GM23338 (cell line): ENCODE measurements at regions not wholly inside any gene's neighbourhood (a gene's known extent, or its start where the extent isn't known, plus 50 kb on each side); places are given as distances from the start of the nearest gene placed in this dataset.

Experiments used
- ATAC-seq: fragments of 200-7000 bp; cut with Tn5 transposase; 3 replicates; pipeline ENCODE4 v1.9.1; 2020
- DNase-seq: peaks from one replicate; pipeline ENCODE4 v3.0.0-alpha.2; 2015; ENCODE audit warnings: low spot score
- H2AFZ ChIP-seq: fragments of 200-600 bp; sonication (generic); 2 replicates; pipeline ENCODE4 v1.8.0; 2016; ENCODE audit warnings: antibody characterized with exemption, mild to moderate bottlenecking, moderate library complexity
- H3F3A ChIP-seq: fragments of 200-600 bp; sonication (generic); replicated peaks from 2 replicates; pipeline ENCODE4 v1.8.0; 2017; ENCODE audit warnings: antibody characterized with exemption, mixed run types, low read depth
- H3K27ac ChIP-seq: fragments of 200-600 bp; sonication (generic); 2 replicates; pipeline ENCODE4 v1.6.1; 2016; ENCODE audit warnings: low read depth
- H3K27me3 ChIP-seq: fragments of 200-600 bp; sonication (generic); 2 replicates; pipeline ENCODE4 v1.8.0; 2016; ENCODE audit warnings: mild to moderate bottlenecking, mixed run types, moderate library complexity; ENCODE audit not compliant: insufficient read depth
- H3K36me3 ChIP-seq: fragments of 200-600 bp; sonication (generic); 2 replicates; pipeline ENCODE4 v1.8.0; 2016; ENCODE audit warnings: mild to moderate bottlenecking; ENCODE audit not compliant: insufficient read depth
- H3K4me1 ChIP-seq: fragments of 200-600 bp; sonication (generic); 2 replicates; pipeline ENCODE4 v1.8.0; 2016; ENCODE audit warnings: mild to moderate bottlenecking, moderate library complexity; ENCODE audit not compliant: insufficient read depth
- H3K4me2 ChIP-seq: fragments of 200-600 bp; sonication (generic); 2 replicates; pipeline ENCODE4 v1.7.1; 2017; ENCODE audit warnings: mixed run types
- H3K4me3 ChIP-seq: fragments of 200-600 bp; sonication (generic); 2 replicates; pipeline ENCODE4 v1.6.1; 2016; ENCODE audit warnings: mixed run types
- H3K79me2 ChIP-seq: fragments of 200-600 bp; sonication (generic); replicated peaks from 2 replicates; pipeline ENCODE4 v1.8.0; 2017; ENCODE audit warnings: mild to moderate bottlenecking; ENCODE audit not compliant: insufficient read depth
- H3K9me2 ChIP-seq: fragments of 200-600 bp; sonication (generic); 2 replicates; pipeline ENCODE4 v1.8.0; 2017; ENCODE audit not compliant: insufficient read depth
- H4K20me1 ChIP-seq: fragments of 200-600 bp; sonication (generic); replicated peaks from 2 replicates; pipeline ENCODE4 v1.8.0; 2017; ENCODE audit warnings: mild to moderate bottlenecking; ENCODE audit not compliant: insufficient read depth
- H3K27ac Mint-ChIP-seq: 2 replicates; pipeline ENCODE4 v1.8.0; 2020; ENCODE audit warnings: inconsistent platforms, mild to moderate bottlenecking, moderate library complexity, mixed read lengths
- H3K27me3 Mint-ChIP-seq: 3 replicates; pipeline ENCODE4 v1.8.0; 2022; ENCODE audit warnings: low read depth, mild to moderate bottlenecking, moderate library complexity, mixed read lengths, inconsistent platforms; ENCODE audit not compliant: insufficient read depth, poor library complexity
- H3K36me3 Mint-ChIP-seq: 3 replicates; pipeline ENCODE4 v1.8.0; 2021; ENCODE audit warnings: low read depth, mild to moderate bottlenecking, inconsistent platforms, moderate library complexity, mixed read lengths
- H3K4me1 Mint-ChIP-seq: 3 replicates; pipeline ENCODE4 v1.8.0; 2020; ENCODE audit warnings: mild to moderate bottlenecking, inconsistent platforms, mixed read lengths
- H3K4me3 Mint-ChIP-seq: 3 replicates; pipeline ENCODE4 v1.8.0; 2021; ENCODE audit warnings: moderate library complexity, mild to moderate bottlenecking, inconsistent platforms, mixed read lengths
- H3K9me3 Mint-ChIP-seq: 3 replicates; pipeline ENCODE4 v1.8.0; 2020; ENCODE audit warnings: moderate library complexity, mild to moderate bottlenecking, inconsistent platforms, mixed read lengths
- CREB1 ChIP-seq: fragments of 250-450 bp; sonication (Bioruptor Pico); IDR thresholded peaks from 2 replicates; pipeline ENCODE4 v1.5.0; 2020; ENCODE audit warnings: low read depth, mild to moderate bottlenecking, moderate library complexity
- EZH2 ChIP-seq: fragments of 200-600 bp; sonication (generic); IDR thresholded peaks from one replicate; pipeline ENCODE4 v1.8.0; 2017; ENCODE audit warnings: antibody characterized with exemption, mild to moderate bottlenecking, low read depth; ENCODE audit not compliant: unreplicated experiment
- EZH2phosphoT487 ChIP-seq: fragments of 200-600 bp; sonication (generic); IDR thresholded peaks from one replicate; pipeline ENCODE4 v1.8.1; 2018; ENCODE audit warnings: antibody characterized with exemption; ENCODE audit not compliant: unreplicated experiment
- JUNB ChIP-seq: IDR thresholded peaks from one replicate; pipeline ENCODE4 v1.6.1; 2016; ENCODE audit warnings: antibody characterized with exemption; ENCODE audit not compliant: unreplicated experiment
- POLR2AphosphoS5 ChIP-seq: IDR thresholded peaks from 2 replicates; pipeline ENCODE4 v1.6.1; 2016; ENCODE audit warnings: antibody characterized with exemption, low read depth
- STAT1 ChIP-seq: IDR thresholded peaks from one replicate; pipeline ENCODE4 v1.6.1; 2016; ENCODE audit warnings: antibody characterized with exemption; ENCODE audit not compliant: unreplicated experiment
- ZNF114 ChIP-seq: fragments of 250-450 bp; sonication (Bioruptor Pico); IDR thresholded peaks from 2 replicates; pipeline ENCODE4 v1.5.0; 2020; ENCODE audit warnings: mild to moderate bottlenecking, moderate library complexity
- ZNF331 ChIP-seq: fragments of 250-450 bp; sonication (Bioruptor Pico); IDR thresholded peaks from 2 replicates; pipeline ENCODE4 v1.5.0; 2020; ENCODE audit warnings: low read depth, mild to moderate bottlenecking, moderate library complexity
- TF ChIP-seq, protein P1 (sequence below), 2 experiments: fragments of 200-600 bp in 1 of 2; sonication (generic) in 1 of 2; conservative IDR thresholded peaks; 2 replicates each; pipeline versions ENCODE4 v1.5.1 to v1.6.1; 2016 to 2017; ENCODE audit warnings: antibody characterized with exemption in 2 of 2, low read depth in 2 of 2, mild to moderate bottlenecking in 2 of 2, moderate library complexity in 1 of 2
- TF ChIP-seq, protein P2 (sequence below): fragments of 250-450 bp; sonication (Bioruptor Pico); IDR thresholded peaks from 2 replicates; pipeline ENCODE4 v1.5.0; 2020; ENCODE audit warnings: mild to moderate bottlenecking, moderate library complexity
- TF ChIP-seq, protein P3 (sequence below): IDR thresholded peaks from 2 replicates; pipeline ENCODE4 v1.6.1; 2016; ENCODE audit warnings: antibody characterized with exemption
- TF ChIP-seq, protein P4 (sequence below): IDR thresholded peaks from one replicate; pipeline ENCODE4 v1.6.1; 2018; ENCODE audit warnings: antibody characterized with exemption; ENCODE audit not compliant: unreplicated experiment

DNA sequence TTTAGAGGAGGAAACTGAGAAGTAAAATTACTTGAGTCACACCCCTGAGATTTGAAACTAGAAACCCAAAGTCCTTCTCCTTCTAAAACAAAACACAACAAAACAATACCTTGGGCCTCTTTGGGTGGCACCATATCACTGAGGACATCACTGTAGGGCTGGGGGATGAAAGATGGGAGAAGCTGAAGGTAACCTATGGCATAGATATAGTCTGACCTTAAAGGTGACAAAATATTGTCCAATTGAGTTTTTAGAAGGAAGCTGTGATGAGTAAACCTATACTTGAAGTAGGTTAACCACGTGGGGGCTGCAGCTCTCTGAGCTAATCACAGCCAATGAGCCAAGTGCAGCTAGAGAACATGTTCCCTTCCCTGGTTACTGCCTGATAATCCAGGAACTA is 167.4 kb upstream of the CD180 start:
- Mint-ChIP-seq H3K27me3 (peaks cover 6% of the 10 kb centered on the region), H3K27ac (no peak overlapping the region), H3K9me3 (no peaks in the 10 kb centered on the region; the same call in 2 of the 3 replicates), H3K4me3 (no peak overlapping the region), H3K36me3 (no peaks in the 10 kb centered on the region), H3K4me1 (peaks cover 4% of the 10 kb centered on the region; the same call in 2 of the 3 replicates)
- H3K4me3 ChIP-seq, result no peak overlapping the region
- no peaks in the 10 kb centered on the region for H3K79me2 ChIP-seq
- H3K4me1 ChIP-seq, result no peaks in the 10 kb centered on the region
- no peaks in the 10 kb centered on the region for H4K20me1 ChIP-seq
- TF ChIP-seq ZNF331 (CRISPR knock-in tag) (no peak), EZH2 (no peak), POLR2AphosphoS5 (no peak), ZNF114 (no peak), EZH2phosphoT487 (no peak), JUNB (no peak), STAT1 (no peak), CREB1 (CRISPR knock-in tag) (no peak)
- TF ChIP-seq, protein P1, sequence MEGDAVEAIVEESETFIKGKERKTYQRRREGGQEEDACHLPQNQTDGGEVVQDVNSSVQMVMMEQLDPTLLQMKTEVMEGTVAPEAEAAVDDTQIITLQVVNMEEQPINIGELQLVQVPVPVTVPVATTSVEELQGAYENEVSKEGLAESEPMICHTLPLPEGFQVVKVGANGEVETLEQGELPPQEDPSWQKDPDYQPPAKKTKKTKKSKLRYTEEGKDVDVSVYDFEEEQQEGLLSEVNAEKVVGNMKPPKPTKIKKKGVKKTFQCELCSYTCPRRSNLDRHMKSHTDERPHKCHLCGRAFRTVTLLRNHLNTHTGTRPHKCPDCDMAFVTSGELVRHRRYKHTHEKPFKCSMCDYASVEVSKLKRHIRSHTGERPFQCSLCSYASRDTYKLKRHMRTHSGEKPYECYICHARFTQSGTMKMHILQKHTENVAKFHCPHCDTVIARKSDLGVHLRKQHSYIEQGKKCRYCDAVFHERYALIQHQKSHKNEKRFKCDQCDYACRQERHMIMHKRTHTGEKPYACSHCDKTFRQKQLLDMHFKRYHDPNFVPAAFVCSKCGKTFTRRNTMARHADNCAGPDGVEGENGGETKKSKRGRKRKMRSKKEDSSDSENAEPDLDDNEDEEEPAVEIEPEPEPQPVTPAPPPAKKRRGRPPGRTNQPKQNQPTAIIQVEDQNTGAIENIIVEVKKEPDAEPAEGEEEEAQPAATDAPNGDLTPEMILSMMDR (conservative IDR thresholded peaks at IDR 0.05; ENCODE audit: low read depth in 2 of 2), result no peak
- TF ChIP-seq, protein P2, sequence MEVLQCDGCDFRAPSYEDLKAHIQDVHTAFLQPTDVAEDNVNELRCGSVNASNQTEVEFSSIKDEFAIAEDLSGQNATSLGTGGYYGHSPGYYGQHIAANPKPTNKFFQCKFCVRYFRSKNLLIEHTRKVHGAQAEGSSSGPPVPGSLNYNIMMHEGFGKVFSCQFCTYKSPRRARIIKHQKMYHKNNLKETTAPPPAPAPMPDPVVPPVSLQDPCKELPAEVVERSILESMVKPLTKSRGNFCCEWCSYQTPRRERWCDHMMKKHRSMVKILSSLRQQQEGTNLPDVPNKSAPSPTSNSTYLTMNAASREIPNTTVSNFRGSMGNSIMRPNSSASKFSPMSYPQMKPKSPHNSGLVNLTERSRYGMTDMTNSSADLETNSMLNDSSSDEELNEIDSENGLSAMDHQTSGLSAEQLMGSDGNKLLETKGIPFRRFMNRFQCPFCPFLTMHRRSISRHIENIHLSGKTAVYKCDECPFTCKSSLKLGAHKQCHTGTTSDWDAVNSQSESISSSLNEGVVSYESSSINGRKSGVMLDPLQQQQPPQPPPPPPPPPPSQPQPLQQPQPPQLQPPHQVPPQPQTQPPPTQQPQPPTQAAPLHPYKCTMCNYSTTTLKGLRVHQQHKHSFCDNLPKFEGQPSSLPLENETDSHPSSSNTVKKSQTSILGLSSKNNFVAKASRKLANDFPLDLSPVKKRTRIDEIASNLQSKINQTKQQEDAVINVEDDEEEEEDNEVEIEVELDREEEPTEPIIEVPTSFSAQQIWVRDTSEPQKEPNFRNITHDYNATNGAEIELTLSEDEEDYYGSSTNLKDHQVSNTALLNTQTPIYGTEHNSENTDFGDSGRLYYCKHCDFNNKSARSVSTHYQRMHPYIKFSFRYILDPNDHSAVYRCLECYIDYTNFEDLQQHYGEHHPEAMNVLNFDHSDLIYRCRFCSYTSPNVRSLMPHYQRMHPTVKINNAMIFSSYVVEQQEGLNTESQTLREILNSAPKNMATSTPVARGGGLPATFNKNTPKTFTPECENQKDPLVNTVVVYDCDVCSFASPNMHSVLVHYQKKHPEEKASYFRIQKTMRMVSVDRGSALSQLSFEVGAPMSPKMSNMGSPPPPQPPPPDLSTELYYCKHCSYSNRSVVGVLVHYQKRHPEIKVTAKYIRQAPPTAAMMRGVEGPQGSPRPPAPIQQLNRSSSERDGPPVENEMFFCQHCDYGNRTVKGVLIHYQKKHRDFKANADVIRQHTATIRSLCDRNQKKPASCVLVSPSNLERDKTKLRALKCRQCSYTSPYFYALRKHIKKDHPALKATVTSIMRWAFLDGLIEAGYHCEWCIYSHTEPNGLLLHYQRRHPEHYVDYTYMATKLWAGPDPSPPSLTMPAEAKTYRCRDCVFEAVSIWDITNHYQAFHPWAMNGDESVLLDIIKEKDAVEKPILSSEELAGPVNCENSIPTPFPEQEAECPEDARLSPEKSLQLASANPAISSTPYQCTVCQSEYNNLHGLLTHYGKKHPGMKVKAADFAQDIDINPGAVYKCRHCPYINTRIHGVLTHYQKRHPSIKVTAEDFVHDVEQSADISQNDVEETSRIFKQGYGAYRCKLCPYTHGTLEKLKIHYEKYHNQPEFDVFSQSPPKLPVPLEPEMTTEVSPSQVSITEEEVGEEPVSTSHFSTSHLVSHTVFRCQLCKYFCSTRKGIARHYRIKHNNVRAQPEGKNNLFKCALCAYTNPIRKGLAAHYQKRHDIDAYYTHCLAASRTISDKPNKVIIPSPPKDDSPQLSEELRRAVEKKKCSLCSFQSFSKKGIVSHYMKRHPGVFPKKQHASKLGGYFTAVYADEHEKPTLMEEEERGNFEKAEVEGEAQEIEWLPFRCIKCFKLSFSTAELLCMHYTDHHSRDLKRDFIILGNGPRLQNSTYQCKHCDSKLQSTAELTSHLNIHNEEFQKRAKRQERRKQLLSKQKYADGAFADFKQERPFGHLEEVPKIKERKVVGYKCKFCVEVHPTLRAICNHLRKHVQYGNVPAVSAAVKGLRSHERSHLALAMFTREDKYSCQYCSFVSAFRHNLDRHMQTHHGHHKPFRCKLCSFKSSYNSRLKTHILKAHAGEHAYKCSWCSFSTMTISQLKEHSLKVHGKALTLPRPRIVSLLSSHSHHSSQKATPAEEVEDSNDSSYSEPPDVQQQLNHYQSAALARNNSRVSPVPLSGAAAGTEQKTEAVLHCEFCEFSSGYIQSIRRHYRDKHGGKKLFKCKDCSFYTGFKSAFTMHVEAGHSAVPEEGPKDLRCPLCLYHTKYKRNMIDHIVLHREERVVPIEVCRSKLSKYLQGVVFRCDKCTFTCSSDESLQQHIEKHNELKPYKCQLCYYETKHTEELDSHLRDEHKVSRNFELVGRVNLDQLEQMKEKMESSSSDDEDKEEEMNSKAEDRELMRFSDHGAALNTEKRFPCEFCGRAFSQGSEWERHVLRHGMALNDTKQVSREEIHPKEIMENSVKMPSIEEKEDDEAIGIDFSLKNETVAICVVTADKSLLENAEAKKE, result no peak
- TF ChIP-seq, protein P3, sequence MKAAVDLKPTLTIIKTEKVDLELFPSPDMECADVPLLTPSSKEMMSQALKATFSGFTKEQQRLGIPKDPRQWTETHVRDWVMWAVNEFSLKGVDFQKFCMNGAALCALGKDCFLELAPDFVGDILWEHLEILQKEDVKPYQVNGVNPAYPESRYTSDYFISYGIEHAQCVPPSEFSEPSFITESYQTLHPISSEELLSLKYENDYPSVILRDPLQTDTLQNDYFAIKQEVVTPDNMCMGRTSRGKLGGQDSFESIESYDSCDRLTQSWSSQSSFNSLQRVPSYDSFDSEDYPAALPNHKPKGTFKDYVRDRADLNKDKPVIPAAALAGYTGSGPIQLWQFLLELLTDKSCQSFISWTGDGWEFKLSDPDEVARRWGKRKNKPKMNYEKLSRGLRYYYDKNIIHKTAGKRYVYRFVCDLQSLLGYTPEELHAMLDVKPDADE, result no peak
- TF ChIP-seq, protein P4, sequence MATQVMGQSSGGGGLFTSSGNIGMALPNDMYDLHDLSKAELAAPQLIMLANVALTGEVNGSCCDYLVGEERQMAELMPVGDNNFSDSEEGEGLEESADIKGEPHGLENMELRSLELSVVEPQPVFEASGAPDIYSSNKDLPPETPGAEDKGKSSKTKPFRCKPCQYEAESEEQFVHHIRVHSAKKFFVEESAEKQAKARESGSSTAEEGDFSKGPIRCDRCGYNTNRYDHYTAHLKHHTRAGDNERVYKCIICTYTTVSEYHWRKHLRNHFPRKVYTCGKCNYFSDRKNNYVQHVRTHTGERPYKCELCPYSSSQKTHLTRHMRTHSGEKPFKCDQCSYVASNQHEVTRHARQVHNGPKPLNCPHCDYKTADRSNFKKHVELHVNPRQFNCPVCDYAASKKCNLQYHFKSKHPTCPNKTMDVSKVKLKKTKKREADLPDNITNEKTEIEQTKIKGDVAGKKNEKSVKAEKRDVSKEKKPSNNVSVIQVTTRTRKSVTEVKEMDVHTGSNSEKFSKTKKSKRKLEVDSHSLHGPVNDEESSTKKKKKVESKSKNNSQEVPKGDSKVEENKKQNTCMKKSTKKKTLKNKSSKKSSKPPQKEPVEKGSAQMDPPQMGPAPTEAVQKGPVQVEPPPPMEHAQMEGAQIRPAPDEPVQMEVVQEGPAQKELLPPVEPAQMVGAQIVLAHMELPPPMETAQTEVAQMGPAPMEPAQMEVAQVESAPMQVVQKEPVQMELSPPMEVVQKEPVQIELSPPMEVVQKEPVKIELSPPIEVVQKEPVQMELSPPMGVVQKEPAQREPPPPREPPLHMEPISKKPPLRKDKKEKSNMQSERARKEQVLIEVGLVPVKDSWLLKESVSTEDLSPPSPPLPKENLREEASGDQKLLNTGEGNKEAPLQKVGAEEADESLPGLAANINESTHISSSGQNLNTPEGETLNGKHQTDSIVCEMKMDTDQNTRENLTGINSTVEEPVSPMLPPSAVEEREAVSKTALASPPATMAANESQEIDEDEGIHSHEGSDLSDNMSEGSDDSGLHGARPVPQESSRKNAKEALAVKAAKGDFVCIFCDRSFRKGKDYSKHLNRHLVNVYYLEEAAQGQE, result no peak
- H3K4me2 ChIP-seq, result no peak overlapping the region
- H3K27me3 ChIP-seq, result no peaks in the 10 kb centered on the region
- peaks cover 13% of the 10 kb centered on the region for H3K9me2 ChIP-seq
- H3F3A ChIP-seq, result no peaks in the 10 kb centered on the region
- DNase-seq, result no peak
- no peak for ATAC-seq
- H3K36me3 ChIP-seq, result no peaks in the 10 kb centered on the region; the same call in 1 of the 2 replicates
- H2AFZ ChIP-seq, result no peak overlapping the region
- no peak overlapping the region for H3K27ac ChIP-seq
